GM23248 (cell line): ENCODE measurements at regions not wholly inside any gene's neighbourhood (a gene's known extent, or its start where the extent isn't known, plus 50 kb on each side); places are given as distances from the start of the nearest gene placed in this dataset.

Source experiments
- EZH2 ChIP-seq: fragments of 200-600 bp; sonication (generic); IDR thresholded peaks from 2 replicates; pipeline ENCODE4 v1.6.1; 2018; ENCODE audit warnings: antibody characterized with exemption, mild to moderate bottlenecking; ENCODE audit not compliant: insufficient read depth, poor library complexity, severe bottlenecking
- EZH2phosphoT487 ChIP-seq: fragments of 200-600 bp; sonication (generic); IDR thresholded peaks from 2 replicates; pipeline ENCODE4 v1.6.1; 2018; ENCODE audit warnings: antibody characterized with exemption, moderate library complexity, mild to moderate bottlenecking, low read depth; ENCODE audit not compliant: insufficient read depth

DNA sequence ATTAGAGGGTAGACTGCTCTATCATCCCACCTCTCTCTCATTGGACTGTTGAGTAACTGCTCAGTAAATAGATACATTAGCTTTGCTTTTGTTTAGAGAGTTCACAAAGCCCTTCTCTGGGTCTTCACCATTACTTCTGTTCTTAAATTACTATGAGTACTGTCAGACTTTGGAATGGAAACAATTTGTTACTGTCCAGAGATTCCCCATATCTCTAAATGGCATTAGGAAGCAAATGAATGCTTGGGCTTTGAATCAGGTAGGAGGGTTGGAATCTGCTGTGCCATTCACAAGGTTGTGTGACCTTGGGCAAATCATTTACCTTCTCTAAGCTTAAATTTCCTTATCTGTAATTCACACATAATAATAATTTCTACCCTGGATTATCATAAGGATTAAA is 541.0 kb upstream of the FZD8 start:
- TF ChIP-seq EZH2phosphoT487 (no peak), EZH2 (no peak)
